K562 (cell line): ENCODE measurements at regions not wholly inside any gene's neighbourhood (a gene's known extent, or its start where the extent isn't known, plus 50 kb on each side); places are given as distances from the start of the nearest gene placed in this dataset.

ENCODE experiments used
- ATAC-seq: fragments of 200-7000 bp; cut with Tn5 transposase; 3 replicates; pipeline ENCODE4 v1.9.1; 2020; ENCODE audit warnings: moderate library complexity
- BruUV-seq: library from RNA; stranded (reverse); fragments of 400-500 nt; replicated peaks from 2 replicates; lab custom pipeline; 2021; lab: Mats Ljungman, UMichigan
- CTCF ChIA-PET: fragments of 300-600 bp; formaldehyde crosslinking; extraction: SDS; loops from one replicate; lab custom pipeline; 2021; ENCODE audit warnings: low intra/inter-chr PET ratio; lab: Yijun Ruan, JAX
- POLR2A ChIA-PET: fragments of 300-600, 350-650 bp; sonication (Branson Sonifier 250); formaldehyde crosslinking; extraction: SDS; loops from one replicate; lab custom pipeline; 2021; ENCODE audit warnings: antibody characterized with exemption, inconsistent platforms; lab: Yijun Ruan, JAX
- DNase-seq, 4 experiments: peaks; one replicate each; pipeline versions ENCODE4 v3.0.0 to v3.0.0-alpha.2; 2011 to 2018; ENCODE audit warnings: low spot score in 3 of 4, mixed read lengths in 3 of 4; ENCODE audit errors: extremely low read depth in 1 of 4
- FAIRE-seq: peaks from 2 replicates; lab custom pipeline; 2011; peaks lifted over from hg19 to GRCh38; lab: Jason Lieb, UNC
- H2AFZ ChIP-seq: 2 replicates; pipeline ENCODE4 v1.6.0; 2011; ENCODE audit warnings: low read depth, low read length, control low read depth, inconsistent platforms
- H3K27ac ChIP-seq: fragments of 200-600 bp; 3 replicates; pipeline ENCODE4 v1.8.0; 2011; ENCODE audit warnings: low read depth, mild to moderate bottlenecking, control low read depth, inconsistent platforms, low read length, moderate library complexity, mixed read lengths; ENCODE audit errors: extremely low read depth
- H3K27me3 ChIP-seq, 2 experiments: fragments of 300-600 bp in 1 of 2; 2 replicates in 1 of 2; 3 replicates in 1 of 2; pipeline versions ENCODE4 v1.6.0 to v1.8.0; 2011; ENCODE audit warnings: inconsistent platforms in 2 of 2, low read length in 2 of 2, mild to moderate bottlenecking in 1 of 2, mixed read lengths in 1 of 2, moderate library complexity in 1 of 2; ENCODE audit not compliant: control insufficient read depth in 2 of 2, insufficient read depth in 2 of 2
- H3K36me3 ChIP-seq: fragments of 300-600 bp; 3 replicates; pipeline ENCODE4 v1.8.0; 2011; ENCODE audit warnings: mild to moderate bottlenecking, low read length, inconsistent platforms; ENCODE audit not compliant: control insufficient read depth, insufficient read depth
- H3K4me1 ChIP-seq, 2 experiments: fragments of 200-600 bp in 1 of 2; replicated peaks in 1 of 2; 2 replicates in 1 of 2; 3 replicates in 1 of 2; pipeline versions ENCODE4 v1.5.1 to v1.8.0; 2011; ENCODE audit warnings: inconsistent platforms in 2 of 2, low read length in 2 of 2, mild to moderate bottlenecking in 1 of 2, mixed read lengths in 1 of 2, moderate library complexity in 1 of 2; ENCODE audit not compliant: control insufficient read depth in 2 of 2, insufficient read depth in 2 of 2
- H3K4me2 ChIP-seq: 2 replicates; pipeline ENCODE4 v1.6.1; 2011; ENCODE audit warnings: low read length, control low read depth, inconsistent platforms, mixed read lengths; ENCODE audit not compliant: insufficient read depth
- H3K4me3 ChIP-seq: fragments of 200-600 bp; sonication (generic), shearing (Covaris generic); 2 replicates; pipeline ENCODE4 v1.5.1; 2016; ENCODE audit warnings: control low read depth, inconsistent platforms
- H3K79me2 ChIP-seq: fragments of 200-600 bp; 3 replicates; pipeline ENCODE4 v1.8.0; 2011; ENCODE audit warnings: low read length, inconsistent platforms; ENCODE audit not compliant: control insufficient read depth, insufficient read depth
- H3K9ac ChIP-seq, 2 experiments: 2 replicates each; pipeline versions ENCODE4 v1.6.0 to v1.6.1; 2011; ENCODE audit warnings: low read depth in 2 of 2, low read length in 2 of 2, control low read depth in 1 of 2, inconsistent platforms in 1 of 2, mild to moderate bottlenecking in 1 of 2, mixed read lengths in 1 of 2; ENCODE audit not compliant: insufficient read depth in 1 of 2
- H3K9me1 ChIP-seq: one replicate; pipeline ENCODE4 v1.6.0; 2011; ENCODE audit warnings: inconsistent platforms, mild to moderate bottlenecking, low read length, moderate library complexity; ENCODE audit not compliant: control insufficient read depth, insufficient read depth
- H3K9me3 ChIP-seq: replicated peaks from 2 replicates; pipeline ENCODE4 v1.5.1; 2011; ENCODE audit warnings: low read depth, low read length, inconsistent platforms; ENCODE audit not compliant: control insufficient read depth, insufficient read depth
- H4K20me1 ChIP-seq: replicated peaks from 2 replicates; pipeline ENCODE4 v1.6.1; 2011; ENCODE audit warnings: low read length, inconsistent platforms, mixed read lengths; ENCODE audit not compliant: control insufficient read depth, insufficient read depth
- ASH1L ChIP-seq: fragments of 450-650 bp; IDR thresholded peaks from 2 replicates; pipeline ENCODE4 v1.6.1; 2018; ENCODE audit warnings: borderline replicate concordance, mild to moderate bottlenecking, low read depth; ENCODE audit not compliant: partially characterized antibody
- CEBPG ChIP-seq, 3 experiments: fragments of 200-800 bp in 1 of 3; sonication (Bioruptor generic) in 1 of 3; sonication (generic) in 1 of 3; formaldehyde crosslinking in 1 of 3; IDR thresholded peaks in 2 of 3; conservative IDR thresholded peaks in 1 of 3; 2 replicates each; pipeline versions ENCODE4 v1.6.1 to v1.8.0; 2016 to 2022; ENCODE audit warnings: missing compliant biosample characterization in 2 of 3, missing genetic modification characterization in 2 of 3, mild to moderate bottlenecking in 1 of 3, missing genetic modification reagents in 1 of 3
- EGR1 ChIP-seq: fragments of 450-650 bp; conservative IDR thresholded peaks from 2 replicates; pipeline ENCODE4 v1.6.1; 2017; ENCODE audit warnings: mild to moderate bottlenecking
- MECOM ChIP-seq: fragments of 250-450 bp; sonication (Bioruptor Pico); IDR thresholded peaks from 2 replicates; pipeline ENCODE4 v1.8.0; 2022; ENCODE audit warnings: inconsistent platforms
- MEF2A ChIP-seq: IDR thresholded peaks from 2 replicates; pipeline ENCODE4 v1.6.1; 2011; ENCODE audit warnings: low read depth, mild to moderate bottlenecking, low read length, moderate library complexity; ENCODE audit not compliant: control insufficient read depth
- POLR2AphosphoS5 ChIP-seq: IDR thresholded peaks from 2 replicates; pipeline ENCODE4 v1.6.1; 2011; ENCODE audit warnings: mild to moderate bottlenecking, low read depth, low read length, moderate library complexity; ENCODE audit not compliant: control insufficient read depth, insufficient read depth
- RAD51 ChIP-seq: fragments of 450-650 bp; IDR thresholded peaks from 2 replicates; pipeline ENCODE4 v1.7.1; 2016; ENCODE audit warnings: low read depth, mild to moderate bottlenecking, borderline replicate concordance
- SMARCA4 ChIP-seq: fragments of 450-650 bp; IDR thresholded peaks from 2 replicates; pipeline ENCODE4 v1.6.1; 2016
- ZKSCAN3 ChIP-seq: fragments of 250-450 bp; sonication (Bioruptor Pico); IDR thresholded peaks from 2 replicates; pipeline ENCODE4 v1.4.0; 2020
- WGBS: fragments of 100-300 bp; shearing (Covaris generic); methylation state at CpG from one replicate; pipeline ENCODE4 v1.1.6; 2016; ENCODE audit warnings: low coverage, mixed read lengths; ENCODE audit not compliant: insufficient coverage; ENCODE audit errors: missing lambda C conversion rate; 5-methylcytosine and 5-hydroxymethylcytosine counted together
- in situ Hi-C: fragments of 300-500 bp; cut with MboI; formaldehyde crosslinking; loops from 4 replicates; pipeline ENCODE4 v1.15.0; 2018; ENCODE audit warnings: inconsistent platforms, mixed read lengths
- intact Hi-C: fragments of 100-400 bp; cut with micrococcal nuclease; formaldehyde crosslinking; loops from 2 replicates; pipeline ENCODE4 v1.14.2; 2022

DNA sequence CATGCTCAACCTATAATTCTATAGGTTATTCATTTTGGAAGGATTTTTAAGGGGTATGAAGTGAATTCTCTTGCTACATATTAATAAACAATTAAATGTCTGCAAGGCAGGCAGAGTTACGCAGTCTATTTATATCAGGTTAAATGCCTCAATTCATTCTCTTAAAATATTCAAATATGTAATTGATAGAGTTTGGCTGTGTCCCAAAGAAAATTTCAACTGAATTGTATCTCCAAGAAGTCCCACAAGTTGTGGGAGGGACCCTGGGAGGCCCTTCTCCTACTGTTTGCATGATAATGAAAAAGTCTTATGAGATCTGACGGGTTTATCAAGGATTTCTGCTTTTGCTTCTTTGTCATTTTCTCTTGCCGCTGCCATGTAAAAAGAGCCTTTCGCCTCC is 576.1 kb downstream of the TMA16 start:
- 2% methylated on average over 4 of the region's 4 CpGs for WGBS
- Histone ChIP-seq H3K79me2 (no peaks in the 10 kb centered on the region), H3K4me3 (no peak overlapping the region)
- in situ Hi-C loops: no loop called here
- no peak for TF ChIP-seq RAD51
- TF ChIP-seq MEF2A: no peak
- TF ChIP-seq MECOM (CRISPR knock-in tag): no peak
- TF ChIP-seq SMARCA4: no peak
- TF ChIP-seq CEBPG (CRISPR knock-in tag; IDR thresholded peaks at IDR 0.05): no peak
- no peak for TF ChIP-seq CEBPG (tag; conservative IDR thresholded peaks at IDR 0.05 in 1 of 2, IDR thresholded peaks at IDR 0.05 in 1 of 2)
- TF ChIP-seq ASH1L: no peak
- TF ChIP-seq POLR2AphosphoS5: no peak
- no peak for TF ChIP-seq EGR1
- no peak for TF ChIP-seq ZKSCAN3 (CRISPR knock-in tag)
- TF ChIP-seq, all 486 proteins: peak for 0
- no peaks in the 10 kb centered on the region for H3K4me1 ChIP-seq
- no peak for ATAC-seq
- no peaks in the 10 kb centered on the region for H4K20me1 ChIP-seq
- no peak for FAIRE-seq
- H3K9me3 ChIP-seq: no peaks in the 10 kb centered on the region
- H2AFZ ChIP-seq: no peak overlapping the region
- no peak overlapping the region for H3K9ac ChIP-seq
- intact Hi-C loops: no loop called here
- ChIA-PET CTCF (no interaction called here), POLR2A (no interaction called here)
- no peak for DNase-seq
- no peaks in the 10 kb centered on the region for H3K9me1 ChIP-seq
- BruUV-seq: no TSS peak
- no peaks in the 10 kb centered on the region for H3K27me3 ChIP-seq
- H3K4me2 ChIP-seq: no peak overlapping the region
- H3K36me3 ChIP-seq: no peaks in the 10 kb centered on the region
- H3K27ac ChIP-seq: no peak overlapping the region
